Central memory CD4-positive, alpha-beta T cell (primary cell): ENCODE measurements at regions not wholly inside any gene's neighbourhood (a gene's known extent, or its start where the extent isn't known, plus 50 kb on each side); places are given as distances from the start of the nearest gene placed in this dataset.

Source experiments
- DNase-seq: peaks from one replicate; pipeline ENCODE4 v3.0.0; 2022

DNA sequence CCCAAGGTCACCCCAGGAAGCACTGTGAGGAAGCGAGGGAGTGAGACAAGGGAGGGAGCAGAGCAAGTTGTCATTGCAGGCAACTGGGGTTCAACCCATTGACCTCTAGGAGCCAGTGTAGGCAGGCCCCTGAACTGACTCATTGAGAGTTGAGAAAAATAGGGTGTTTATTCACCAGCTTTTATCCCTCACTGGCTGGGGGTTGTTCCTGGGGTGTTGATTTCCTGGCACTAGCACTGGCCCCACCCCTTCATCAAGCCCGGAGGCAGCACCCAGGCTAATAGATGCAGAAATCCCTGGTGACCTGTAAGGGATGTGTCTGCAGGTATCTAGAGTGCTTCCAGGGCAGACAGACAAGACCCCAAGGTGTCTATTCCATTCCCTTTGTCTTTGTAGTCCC, 183.9 kb downstream of the ARRDC4 start:
- DNase-seq, result no peak

DNA sequence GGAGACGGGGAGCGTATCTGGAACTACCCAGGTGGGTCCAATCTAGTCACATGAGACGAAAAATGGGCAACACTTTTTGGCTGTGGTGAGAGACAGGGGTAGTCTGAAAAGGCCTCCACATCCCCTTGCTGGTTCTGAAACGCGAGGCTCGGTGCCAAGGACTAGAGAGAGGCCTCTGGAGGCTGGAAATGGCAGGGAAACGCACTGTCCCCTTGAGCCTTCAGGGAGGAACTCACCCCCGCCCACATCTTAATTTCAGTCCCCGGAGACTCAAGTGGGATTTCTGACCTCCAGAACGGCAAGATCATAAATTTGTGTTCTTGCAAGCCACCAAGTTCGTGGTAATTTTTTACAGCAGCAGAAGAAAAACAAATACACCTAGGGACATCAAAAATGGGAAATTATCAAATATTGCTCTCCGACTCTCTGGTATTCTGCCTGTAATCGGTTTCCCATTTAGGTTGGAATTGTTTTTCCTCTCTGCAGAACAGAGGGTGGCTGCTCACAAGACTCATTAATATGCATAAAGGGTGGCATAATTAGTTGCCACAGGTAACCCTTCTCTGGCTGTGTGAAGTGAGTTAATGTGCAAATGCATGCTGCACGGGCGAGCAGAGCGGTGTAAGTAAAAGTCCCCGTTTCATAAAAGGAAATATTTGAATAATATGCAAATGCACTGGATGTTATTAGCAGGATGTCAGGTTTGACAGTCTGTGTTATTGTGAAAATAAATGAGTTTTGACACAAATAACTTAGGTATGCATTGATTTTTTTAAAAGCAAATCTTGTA, 185.7 kb downstream of the ARRDC4 start:
- DNase-seq, result no peak

- DNase-seq, result no peak
Observed at GRCh38 chr15:98147415-98147814, 186.9 kb downstream of the ARRDC4 start.

GRCh38 chr15:98150084-98150483, 189.6 kb downstream of the ARRDC4 start:
- no peak for DNase-seq

DNA sequence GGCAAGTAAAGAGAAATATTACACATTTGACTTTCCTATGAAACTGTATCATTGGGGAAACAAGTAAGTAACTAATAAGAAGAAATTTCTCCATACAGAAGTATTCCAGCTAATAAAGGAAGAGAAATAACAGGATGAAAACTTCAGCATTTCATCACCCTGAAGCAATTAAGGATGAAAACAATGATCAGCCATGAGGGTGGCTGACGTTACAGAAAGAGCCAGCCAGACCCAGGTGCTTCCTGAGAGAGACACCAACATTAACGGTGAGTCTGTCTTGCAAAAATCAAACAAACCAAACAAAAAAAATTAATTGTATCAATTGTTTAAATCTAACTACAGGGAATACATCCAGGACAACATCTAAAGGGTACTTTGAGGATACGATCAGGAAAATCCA, 190.0 kb downstream of the ARRDC4 start:
- DNase-seq, result no peak

DNA sequence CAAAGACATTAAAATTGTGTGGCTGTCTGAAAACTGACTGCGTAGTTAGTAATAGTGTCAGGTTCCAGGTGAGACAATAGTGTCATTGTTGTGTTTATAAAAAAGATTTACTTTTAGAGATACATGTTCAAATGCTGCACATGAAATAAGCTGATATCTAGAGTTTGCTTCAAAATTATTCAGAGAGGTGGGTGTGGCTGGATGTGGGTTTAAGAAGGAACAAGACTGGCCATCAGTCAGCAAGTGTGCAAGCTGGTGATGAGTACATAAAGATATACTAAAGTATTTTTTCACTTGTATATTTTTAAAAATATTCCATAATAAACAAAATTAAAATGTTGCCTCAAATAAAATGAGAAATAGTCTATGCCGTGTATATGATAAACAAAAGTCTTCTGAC, 190.6 kb downstream of the ARRDC4 start:
- no peak for DNase-seq

- DNase-seq, result no peak
Observed at GRCh38 chr15:98152156-98152555, 191.7 kb downstream of the ARRDC4 start.

DNA sequence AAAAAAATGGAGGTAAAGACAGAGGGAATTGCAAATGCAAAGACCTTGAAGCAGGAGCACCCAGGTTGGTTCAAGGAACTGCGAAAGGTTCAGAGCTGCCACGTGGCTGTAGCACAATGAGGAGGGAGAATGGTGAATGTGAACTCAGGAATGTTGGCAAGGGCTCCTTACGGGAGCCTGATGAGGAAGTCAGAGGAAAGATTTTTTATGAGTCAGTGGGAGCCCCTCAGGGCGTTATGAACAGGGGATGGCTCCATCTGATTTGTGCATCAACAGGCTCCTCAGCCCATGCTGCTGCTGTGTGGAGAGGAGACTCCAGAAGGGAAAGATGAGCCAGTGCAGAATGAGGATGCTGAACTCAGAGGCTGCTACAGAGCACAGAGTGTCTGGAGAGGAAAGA, 194.4 kb downstream of the ARRDC4 start:
- no peak for DNase-seq

GRCh38 chr15:98155356-98155755, 194.9 kb downstream of the ARRDC4 start:
- DNase-seq, result no peak

- DNase-seq, result peak; percentile 38
Observed at GRCh38 chr15:98160236-98160635, 199.7 kb downstream of the ARRDC4 start.

- DNase-seq, result no peak
Observed at GRCh38 chr15:98163319-98164045, 203.0 kb downstream of the ARRDC4 start.

DNA sequence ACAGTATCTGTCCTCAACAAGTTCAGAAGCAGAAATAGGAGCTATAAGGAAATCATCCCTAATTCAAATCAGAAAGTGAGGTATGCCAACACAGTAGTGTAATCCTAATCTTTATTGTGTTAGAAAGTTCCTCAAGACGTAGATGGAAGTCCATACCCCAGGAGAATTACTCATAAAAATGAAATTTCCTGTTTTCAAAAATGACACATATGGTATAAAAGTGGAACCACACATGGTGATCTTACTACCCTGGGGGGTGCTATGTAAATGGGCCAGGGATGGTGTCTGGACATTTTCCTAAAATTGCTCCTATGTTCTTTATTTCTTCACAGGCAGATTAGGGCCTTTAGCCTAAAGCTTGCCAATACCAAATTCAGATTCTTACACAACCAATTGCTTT, 204.1 kb downstream of the ARRDC4 start:
- DNase-seq, result no peak

DNA sequence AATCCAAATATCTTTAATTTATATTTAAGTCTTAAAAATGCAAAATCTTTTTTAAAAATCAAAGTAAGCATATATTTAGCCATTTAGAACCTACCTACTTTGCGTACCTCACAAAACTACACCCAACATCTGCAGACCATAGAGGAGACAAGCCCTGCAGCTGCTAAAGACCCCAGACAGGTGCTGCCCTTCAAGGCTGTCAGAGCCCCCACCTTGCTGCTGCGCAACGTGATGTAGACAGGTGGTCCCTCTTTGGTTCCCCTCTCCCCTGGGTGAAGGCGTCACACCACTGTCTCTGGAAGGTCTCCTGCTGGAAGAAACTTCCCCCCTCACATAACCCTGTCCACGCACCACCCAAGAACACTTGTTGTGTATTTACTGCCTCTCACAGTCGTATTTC, 204.5 kb downstream of the ARRDC4 start:
- no peak for DNase-seq

- DNase-seq, result no peak
Observed at GRCh38 chr15:98167722-98168268, 207.3 kb downstream of the ARRDC4 start.

DNA sequence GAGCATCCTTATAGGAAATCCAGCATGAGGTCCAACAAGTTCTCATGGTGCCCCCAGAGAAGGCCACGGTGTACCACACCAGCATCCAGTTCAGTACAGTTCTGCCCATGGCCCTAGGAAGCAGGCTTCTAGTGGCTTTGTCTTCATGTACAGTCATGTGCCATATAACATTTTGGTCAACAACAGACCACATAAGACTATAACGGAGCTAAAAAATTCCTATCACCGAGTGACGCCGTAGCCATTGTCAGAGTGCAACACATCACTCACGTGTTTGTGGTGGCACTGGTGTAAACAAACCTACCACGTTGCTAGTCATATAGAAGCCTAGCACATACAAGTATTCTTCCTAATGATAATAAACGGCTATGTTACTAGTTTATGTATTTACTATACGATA, 209.0 kb downstream of the ARRDC4 start:
- DNase-seq, result peak; percentile 12

- no peak for DNase-seq
Observed at GRCh38 chr15:98174286-98174685, 213.8 kb downstream of the ARRDC4 start.

DNA sequence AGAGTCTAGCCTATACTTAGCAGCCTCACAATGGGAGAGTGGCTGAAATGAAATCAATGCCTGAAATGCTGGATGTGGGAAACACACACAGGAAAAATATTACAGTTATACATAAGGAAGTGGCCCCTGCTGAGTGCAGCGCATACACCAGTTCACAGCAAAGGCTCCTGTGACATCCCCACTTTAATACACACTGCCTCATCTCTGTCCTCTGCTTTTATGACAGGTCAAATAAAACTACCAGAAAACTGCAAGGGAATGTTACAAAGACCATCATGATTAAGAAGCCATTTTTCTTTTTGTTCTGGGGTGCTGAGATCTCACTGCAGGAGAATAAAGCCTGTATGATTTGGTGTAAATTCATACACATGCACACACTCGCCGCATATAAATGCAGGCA, 214.3 kb downstream of the ARRDC4 start:
- DNase-seq, result no peak

GRCh38 chr15:98177966-98178592, 217.6 kb downstream of the ARRDC4 start:
- DNase-seq, result peak; percentile 29

GRCh38 chr15:98178861-98179260, 218.4 kb downstream of the ARRDC4 start:
- DNase-seq, result no peak

GRCh38 chr15:98187549-98187948, 227.0 kb downstream of the ARRDC4 start:
- DNase-seq, result no peak

- no peak for DNase-seq
Observed at GRCh38 chr15:98190914-98191313, 230.4 kb downstream of the ARRDC4 start.

DNA sequence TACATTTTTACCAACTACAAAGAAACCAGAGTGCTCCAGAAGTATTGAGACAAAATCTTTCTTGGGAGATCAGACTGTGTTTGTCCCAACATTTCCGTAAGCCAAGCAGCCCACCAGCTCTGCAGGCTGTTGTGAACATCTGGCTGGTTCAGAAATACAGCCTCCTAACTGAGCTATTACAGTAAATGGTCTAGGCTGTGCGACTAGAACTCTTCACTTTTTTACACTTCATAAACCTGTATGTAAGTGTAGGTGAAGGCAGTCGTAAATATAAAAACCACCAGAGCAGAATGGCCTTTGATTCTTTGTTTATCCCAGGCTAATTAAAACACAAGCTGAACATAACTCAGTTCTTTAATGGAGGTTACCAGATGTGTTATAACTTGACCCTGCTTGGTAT, 235.3 kb downstream of the ARRDC4 start:
- no peak for DNase-seq

DNA sequence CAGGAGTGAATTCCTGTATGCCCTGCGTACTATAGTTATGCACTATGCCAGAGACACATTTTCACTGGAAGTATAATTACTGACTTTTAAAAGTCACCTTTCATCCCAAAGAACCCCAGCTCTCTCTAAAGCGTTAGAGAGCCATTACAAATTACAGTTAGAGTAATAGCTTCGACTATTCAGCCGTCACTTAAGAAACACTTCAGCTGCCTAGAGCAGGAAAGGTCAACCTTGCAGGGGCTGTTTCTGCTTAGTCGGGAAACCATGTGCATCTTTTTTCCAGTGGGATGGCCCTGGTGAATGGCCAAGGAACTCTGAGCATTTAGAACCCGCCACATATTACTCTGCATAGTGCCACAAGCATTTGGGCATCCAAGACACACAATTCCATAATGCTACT, 235.9 kb downstream of the ARRDC4 start:
- no peak for DNase-seq

GRCh38 chr15:98202256-98202655, 241.8 kb downstream of the ARRDC4 start:
- no peak for DNase-seq
